ENCODE measurements at regions not wholly inside any gene's neighbourhood (a gene's known extent, or its start where the extent isn't known, plus 50 kb on each side); places are given as distances from the start of the nearest gene placed in this dataset.
"Not testable (repeated sequence)": the region's sequence is repeated elsewhere in the genome, so short reads cannot be mapped to it uniquely, and the experiment has no call there.

GRCh38 chr9:104322596-104322995, 181.5 kb upstream of the OR13F1 start:
- TF ChIP-seq EZH2 (IDR thresholded peaks at IDR 0.05; ENCODE audit: borderline replicate concordance) (no peak), CTCF (IDR thresholded peaks at IDR 0.05; ENCODE audit: poor library complexity) (no peak), EZH2phosphoT487 (IDR thresholded peaks at IDR 0.05; ENCODE audit: low read depth, severe bottlenecking, unreplicated experiment) (no peak)
- Histone ChIP-seq H3K4me2 (no peak overlapping the region), H4K20me1 (ENCODE audit: insufficient read depth, poor library complexity, severe bottlenecking) (no peaks in the 10 kb centered on the region), H2AFZ (no peak overlapping the region), H3K27me3 (no peaks in the 10 kb centered on the region), H3K4me3 (no peak overlapping the region), H3K79me2 (no peaks in the 10 kb centered on the region), H3K36me3 (replicated peaks; ENCODE audit: insufficient read depth, low read depth) (no peaks in the 10 kb centered on the region), H3K4me1 (ENCODE audit: insufficient read depth) (no peaks in the 10 kb centered on the region), H3K9me3 (ENCODE audit: low read depth) (no peaks in the 10 kb centered on the region), H3K9me2 (replicated peaks; ENCODE audit: insufficient read depth) (no peaks in the 10 kb centered on the region), H3K27ac (no peak overlapping the region)
- 97% methylated on average over 3 of the region's 3 CpGs for WGBS (ENCODE audit: low lambda C conversion rate, missing lambda C conversion rate)
- no peak for DNase-seq (ENCODE audit: low spot score)

- not testable (repeated sequence) for H3K27ac ChIP-seq; H3K4me2 ChIP-seq; H3K4me1 ChIP-seq (ENCODE audit: insufficient read depth); H3K79me2 ChIP-seq; H2AFZ ChIP-seq; H3K9me3 ChIP-seq (ENCODE audit: low read depth); H4K20me1 ChIP-seq (ENCODE audit: insufficient read depth, poor library complexity, severe bottlenecking); H3K4me3 ChIP-seq; H3K36me3 ChIP-seq (replicated peaks; ENCODE audit: insufficient read depth, low read depth); H3K9me2 ChIP-seq (replicated peaks; ENCODE audit: insufficient read depth); H3K27me3 ChIP-seq; DNase-seq (ENCODE audit: low spot score)
- 66% methylated on average over 2 of the region's 2 CpGs for WGBS (ENCODE audit: low lambda C conversion rate, missing lambda C conversion rate)
Observed at GRCh38 chr9:104323967-104324694, 179.9 kb upstream of the OR13F1 start.

- 79% methylated on average over 2 of the region's 2 CpGs for WGBS (ENCODE audit: low lambda C conversion rate, missing lambda C conversion rate)
- no peak for DNase-seq (ENCODE audit: low spot score)
- no peak for TF ChIP-seq EZH2phosphoT487 (IDR thresholded peaks at IDR 0.05; ENCODE audit: low read depth, severe bottlenecking, unreplicated experiment)
- no peak for TF ChIP-seq CTCF (IDR thresholded peaks at IDR 0.05; ENCODE audit: poor library complexity)
- TF ChIP-seq EZH2 (IDR thresholded peaks at IDR 0.05; ENCODE audit: borderline replicate concordance), result no peak
- Histone ChIP-seq H3K9me2 (replicated peaks; ENCODE audit: insufficient read depth) (no peaks in the 10 kb centered on the region), H3K4me2 (no peak overlapping the region), H4K20me1 (ENCODE audit: insufficient read depth, poor library complexity, severe bottlenecking) (no peaks in the 10 kb centered on the region), H3K27me3 (no peaks in the 10 kb centered on the region), H3K27ac (no peak overlapping the region), H2AFZ (no peak overlapping the region), H3K4me1 (ENCODE audit: insufficient read depth) (no peaks in the 10 kb centered on the region), H3K4me3 (no peak overlapping the region), H3K9me3 (ENCODE audit: low read depth) (no peaks in the 10 kb centered on the region), H3K36me3 (replicated peaks; ENCODE audit: insufficient read depth, low read depth) (no peaks in the 10 kb centered on the region), H3K79me2 (no peaks in the 10 kb centered on the region)
Observed at GRCh38 chr9:104326912-104327311, 177.2 kb upstream of the OR13F1 start.

- 94% methylated on average over 18 of the region's 18 CpGs for WGBS (ENCODE audit: low lambda C conversion rate, missing lambda C conversion rate)
- Histone ChIP-seq H3K4me1 (ENCODE audit: insufficient read depth) (no peaks in the 10 kb centered on the region), H3K4me3 (no peak overlapping the region), H3K36me3 (replicated peaks; ENCODE audit: insufficient read depth, low read depth) (no peaks in the 10 kb centered on the region), H3K9me2 (replicated peaks; ENCODE audit: insufficient read depth) (no peaks in the 10 kb centered on the region), H3K79me2 (no peaks in the 10 kb centered on the region), H3K27me3 (no peaks in the 10 kb centered on the region), H3K27ac (no peak overlapping the region), H3K4me2 (no peak overlapping the region), H3K9me3 (ENCODE audit: low read depth) (no peaks in the 10 kb centered on the region), H4K20me1 (ENCODE audit: insufficient read depth, poor library complexity, severe bottlenecking) (no peaks in the 10 kb centered on the region), H2AFZ (no peak overlapping the region)
- no peak for TF ChIP-seq EZH2 (IDR thresholded peaks at IDR 0.05; ENCODE audit: borderline replicate concordance)
- TF ChIP-seq CTCF (IDR thresholded peaks at IDR 0.05; ENCODE audit: poor library complexity), result no peak
- no peak for TF ChIP-seq EZH2phosphoT487 (IDR thresholded peaks at IDR 0.05; ENCODE audit: low read depth, severe bottlenecking, unreplicated experiment)
- no peak for DNase-seq (ENCODE audit: low spot score)
Observed at GRCh38 chr9:104329245-104329644, 174.8 kb upstream of the OR13F1 start.

Data from hepatocyte (in vitro differentiated cells).